Keratinocyte (primary cell): ENCODE measurements at regions not wholly inside any gene's neighbourhood (a gene's known extent, or its start where the extent isn't known, plus 50 kb on each side); places are given as distances from the start of the nearest gene placed in this dataset.
A peak's percentile ranks its signal among the peaks of the same experiment; 100 is the strongest.

Experiments used
- DNase-seq: peaks from one replicate; pipeline ENCODE4 v3.0.0-alpha.2; 2011; ENCODE audit warnings: low read depth, missing footprints, low spot score
- FAIRE-seq: peaks from 2 replicates; lab custom pipeline; 2011; peaks lifted over from hg19 to GRCh38; lab: Jason Lieb, UNC
- H2AFZ ChIP-seq: 2 replicates; pipeline ENCODE4 v1.6.0; 2012; ENCODE audit warnings: low read length, control low read depth, inconsistent platforms; ENCODE audit not compliant: control insufficient read depth
- H3K27ac ChIP-seq: 2 replicates; pipeline ENCODE4 v1.5.1; 2011; ENCODE audit warnings: low read length; ENCODE audit not compliant: control insufficient read depth, insufficient read depth
- H3K27me3 ChIP-seq: 3 replicates; pipeline ENCODE4 v1.6.0; 2011; ENCODE audit warnings: low read length; ENCODE audit not compliant: control insufficient read depth, insufficient read depth; ENCODE audit errors: extremely low read depth
- H3K36me3 ChIP-seq, 2 experiments: 2 replicates in 1 of 2; 3 replicates in 1 of 2; pipeline ENCODE4 v1.5.1; 2011; ENCODE audit warnings: low read length in 2 of 2, mild to moderate bottlenecking in 1 of 2; ENCODE audit not compliant: control insufficient read depth in 2 of 2, insufficient read depth in 2 of 2; ENCODE audit errors: extremely low read depth in 1 of 2
- H3K4me1 ChIP-seq: 3 replicates; pipeline ENCODE4 v1.5.1; 2011; ENCODE audit warnings: low read length; ENCODE audit not compliant: control insufficient read depth, insufficient read depth; ENCODE audit errors: extremely low read depth
- H3K4me2 ChIP-seq: 3 replicates; pipeline ENCODE4 v1.6.0; 2011; ENCODE audit warnings: low read depth, low read length; ENCODE audit not compliant: control insufficient read depth, insufficient read depth; ENCODE audit errors: extremely low read depth
- H3K4me3 ChIP-seq, 3 experiments: fragments of 200-600 bp in 1 of 3; sonication (generic) in 1 of 3; 2 replicates in 2 of 3; 3 replicates in 1 of 3; pipeline ENCODE4 v1.5.1; 2011 to 2016; ENCODE audit warnings: low read length in 3 of 3, mild to moderate bottlenecking in 3 of 3, control low read depth in 2 of 3, inconsistent platforms in 1 of 3, low read depth in 1 of 3, mixed read lengths in 1 of 3, mixed run types in 1 of 3, moderate library complexity in 1 of 3; ENCODE audit not compliant: control insufficient read depth in 2 of 3, insufficient read depth in 2 of 3; ENCODE audit errors: extremely low read depth in 1 of 3
- H3K79me2 ChIP-seq: 2 replicates; pipeline ENCODE4 v1.6.0; 2012; ENCODE audit warnings: low read length; ENCODE audit not compliant: control insufficient read depth, insufficient read depth
- H3K9ac ChIP-seq: 3 replicates; pipeline ENCODE4 v1.6.0; 2011; ENCODE audit warnings: low read length; ENCODE audit not compliant: control insufficient read depth, insufficient read depth; ENCODE audit errors: extremely low read depth
- H3K9me1 ChIP-seq: 3 replicates; pipeline ENCODE4 v1.6.0; 2011; ENCODE audit warnings: low read length; ENCODE audit not compliant: control insufficient read depth, insufficient read depth; ENCODE audit errors: extremely low read depth
- H3K9me3 ChIP-seq: 2 replicates; pipeline ENCODE4 v1.5.1; 2012; ENCODE audit warnings: low read depth, low read length; ENCODE audit not compliant: control insufficient read depth
- H4K20me1 ChIP-seq: 3 replicates; pipeline ENCODE4 v1.6.0; 2011; ENCODE audit warnings: low read length; ENCODE audit not compliant: control insufficient read depth, insufficient read depth; ENCODE audit errors: extremely low read depth
- EZH2 ChIP-seq: IDR thresholded peaks from one replicate; pipeline ENCODE4 v1.6.1; 2012; ENCODE audit warnings: inconsistent platforms, mild to moderate bottlenecking, low read length, moderate library complexity
- dilution Hi-C: fragments of 300-500 bp; cut with MboI; formaldehyde crosslinking; loops from one replicate; pipeline ENCODE4 v1.7.0; 2020; ENCODE audit warnings: low sequenced_read_pairs; ENCODE audit not compliant: extremely low pct_ligation_motif_present
- TF ChIP-seq, protein P1 (sequence below), 3 experiments: IDR thresholded peaks in 1 of 3; conservative IDR thresholded peaks in 1 of 3; optimal IDR thresholded peaks in 1 of 3; 2 replicates in 2 of 3; 3 replicates in 1 of 3; pipeline versions ENCODE3 to v1.5.1; 2011; ENCODE audit warnings: low read length in 3 of 3, mild to moderate bottlenecking in 3 of 3, moderate library complexity in 2 of 3, control low read depth in 1 of 3, inconsistent platforms in 1 of 3; ENCODE audit not compliant: insufficient read depth in 2 of 3; ENCODE audit errors: extremely low read depth in 1 of 3

DNA sequence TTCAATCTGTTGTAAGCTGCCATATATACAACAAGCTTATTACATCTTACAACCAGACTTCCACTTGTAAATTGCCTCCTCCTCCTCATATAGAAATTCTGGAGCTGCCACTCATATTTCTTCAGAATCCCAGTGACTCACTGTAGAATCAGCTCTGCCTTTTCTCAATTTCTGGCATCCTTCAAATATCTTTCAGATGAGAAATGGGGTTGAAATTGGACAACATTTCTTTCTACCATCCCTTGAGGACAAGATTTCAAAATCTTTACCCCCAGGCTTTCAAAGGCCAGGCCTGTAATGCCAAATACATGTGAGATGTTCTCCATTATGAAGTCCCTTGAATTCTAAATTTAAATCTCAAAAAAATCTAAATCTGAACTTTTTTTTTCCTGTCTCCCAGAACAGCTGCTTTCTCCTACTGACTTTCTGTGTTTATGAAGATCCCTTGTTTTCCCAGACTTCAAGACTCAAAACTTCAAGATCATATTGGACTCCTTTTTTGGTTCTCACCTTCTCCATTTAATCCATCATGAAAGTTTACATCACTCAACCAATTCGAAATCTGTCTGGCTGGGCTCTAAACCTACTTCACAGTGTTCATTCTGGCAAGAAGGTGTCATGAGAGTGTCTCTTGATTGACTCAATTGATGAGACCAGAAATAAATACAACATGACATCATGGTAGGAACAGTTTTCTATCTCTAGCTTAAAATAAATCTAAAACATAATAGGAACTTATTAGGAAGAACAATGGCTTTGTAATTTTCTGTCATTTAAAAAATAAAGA, 109.8 kb downstream of the HMHB1 start:
- H2AFZ ChIP-seq: peak overlapping the region; percentile 33
- no peaks in the 10 kb centered on the region for H3K9me1 ChIP-seq
- H3K36me3 ChIP-seq: no peaks in the 10 kb centered on the region
- H4K20me1 ChIP-seq: no peaks in the 10 kb centered on the region
- peak overlapping the region; percentile 79 for H3K27ac ChIP-seq
- dilution Hi-C loops: no loop called here
- FAIRE-seq (peak; percentile 86), DNase-seq (peak; percentile 58)
- TF ChIP-seq EZH2: no peak
- TF ChIP-seq, protein P1, sequence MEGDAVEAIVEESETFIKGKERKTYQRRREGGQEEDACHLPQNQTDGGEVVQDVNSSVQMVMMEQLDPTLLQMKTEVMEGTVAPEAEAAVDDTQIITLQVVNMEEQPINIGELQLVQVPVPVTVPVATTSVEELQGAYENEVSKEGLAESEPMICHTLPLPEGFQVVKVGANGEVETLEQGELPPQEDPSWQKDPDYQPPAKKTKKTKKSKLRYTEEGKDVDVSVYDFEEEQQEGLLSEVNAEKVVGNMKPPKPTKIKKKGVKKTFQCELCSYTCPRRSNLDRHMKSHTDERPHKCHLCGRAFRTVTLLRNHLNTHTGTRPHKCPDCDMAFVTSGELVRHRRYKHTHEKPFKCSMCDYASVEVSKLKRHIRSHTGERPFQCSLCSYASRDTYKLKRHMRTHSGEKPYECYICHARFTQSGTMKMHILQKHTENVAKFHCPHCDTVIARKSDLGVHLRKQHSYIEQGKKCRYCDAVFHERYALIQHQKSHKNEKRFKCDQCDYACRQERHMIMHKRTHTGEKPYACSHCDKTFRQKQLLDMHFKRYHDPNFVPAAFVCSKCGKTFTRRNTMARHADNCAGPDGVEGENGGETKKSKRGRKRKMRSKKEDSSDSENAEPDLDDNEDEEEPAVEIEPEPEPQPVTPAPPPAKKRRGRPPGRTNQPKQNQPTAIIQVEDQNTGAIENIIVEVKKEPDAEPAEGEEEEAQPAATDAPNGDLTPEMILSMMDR (optimal IDR thresholded peaks at IDR 0.05 in 1 of 3, IDR thresholded peaks at IDR 0.05 in 1 of 3, conservative IDR thresholded peaks at IDR 0.05 in 1 of 3; ENCODE audit: extremely low read depth in 1 of 3, insufficient read depth in 2 of 3, low read length in 3 of 3): no peak
- no peak overlapping the region for H3K4me3 ChIP-seq
- H3K9me3 ChIP-seq: no peaks in the 10 kb centered on the region
- H3K4me1 ChIP-seq: peaks cover 37% of the 10 kb centered on the region
- peak overlapping the region; percentile 27 for H3K4me2 ChIP-seq
- H3K27me3 ChIP-seq: no peaks in the 10 kb centered on the region
- no peak overlapping the region for H3K9ac ChIP-seq
- no peaks in the 10 kb centered on the region for H3K79me2 ChIP-seq

DNA sequence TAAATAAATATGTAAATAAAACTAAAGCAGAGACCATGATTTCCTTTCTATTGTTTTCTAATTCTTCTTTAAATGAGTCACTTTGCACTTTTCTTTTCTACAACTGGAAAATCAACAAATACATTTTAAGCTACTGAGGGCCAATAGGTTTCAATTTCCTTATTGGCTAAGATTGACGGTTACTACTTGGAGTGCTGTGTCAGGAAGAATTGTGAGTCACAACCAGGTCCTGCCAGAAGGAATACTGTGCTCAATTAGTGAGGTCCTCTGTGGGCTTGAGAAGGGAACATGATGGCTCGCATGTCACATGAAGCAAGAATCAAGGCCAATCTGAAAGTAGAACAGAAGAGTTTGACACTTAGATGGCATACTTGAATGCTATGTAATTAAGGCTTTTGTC, 110.8 kb downstream of the HMHB1 start:
- H3K36me3 ChIP-seq: no peaks in the 10 kb centered on the region
- no peaks in the 10 kb centered on the region for H3K79me2 ChIP-seq
- peaks cover 37% of the 10 kb centered on the region for H3K4me1 ChIP-seq
- H3K4me2 ChIP-seq: peak overlapping the region; percentile 36
- no peaks in the 10 kb centered on the region for H3K27me3 ChIP-seq
- no peak overlapping the region for H3K4me3 ChIP-seq
- FAIRE-seq (peak; percentile 98), DNase-seq (no peak)
- TF ChIP-seq, protein P1 (optimal IDR thresholded peaks at IDR 0.05 in 1 of 3, IDR thresholded peaks at IDR 0.05 in 1 of 3, conservative IDR thresholded peaks at IDR 0.05 in 1 of 3; ENCODE audit: extremely low read depth in 1 of 3, insufficient read depth in 2 of 3, low read length in 3 of 3): no peak
- TF ChIP-seq EZH2: no peak
- no peak overlapping the region for H2AFZ ChIP-seq
- dilution Hi-C loops: no loop called here
- no peaks in the 10 kb centered on the region for H3K9me3 ChIP-seq
- H4K20me1 ChIP-seq: no peaks in the 10 kb centered on the region
- peak overlapping the region; percentile 79 for H3K27ac ChIP-seq
- H3K9me1 ChIP-seq: no peaks in the 10 kb centered on the region
- no peak overlapping the region for H3K9ac ChIP-seq
